MM.1S (cell line): ENCODE measurements at regions not wholly inside any gene's neighbourhood (a gene's known extent, or its start where the extent isn't known, plus 50 kb on each side); places are given as distances from the start of the nearest gene placed in this dataset.

Experiments
- DNase-seq: peaks from one replicate; pipeline ENCODE4 v3.0.0-alpha.2; 2015
- H2AFZ ChIP-seq: fragments of 300-600 bp; sonication (generic); 2 replicates; pipeline ENCODE4 v1.6.0; 2016; ENCODE audit warnings: antibody characterized with exemption, low read length
- H3F3A ChIP-seq: fragments of 300-600 bp; sonication (generic); 2 replicates; pipeline ENCODE4 v1.6.1; 2016; ENCODE audit warnings: mild to moderate bottlenecking, antibody characterized with exemption, low read length, moderate library complexity, mixed read lengths; ENCODE audit not compliant: insufficient read depth
- H3K27ac ChIP-seq: fragments of 300-600 bp; sonication (generic); 2 replicates; pipeline ENCODE4 v1.5.1; 2016; ENCODE audit warnings: mild to moderate bottlenecking, low read length
- H3K27me3 ChIP-seq: fragments of 300-600 bp; sonication (generic); replicated peaks from 2 replicates; pipeline ENCODE4 v1.6.0; 2016; ENCODE audit warnings: low read length; ENCODE audit not compliant: insufficient read depth
- H3K36me3 ChIP-seq: fragments of 300-600 bp; sonication (generic); replicated peaks from 2 replicates; pipeline ENCODE4 v1.6.1; 2016; ENCODE audit warnings: mild to moderate bottlenecking, low read length, mixed read lengths; ENCODE audit not compliant: insufficient read depth
- H3K4me1 ChIP-seq: fragments of 300-600 bp; sonication (generic); 2 replicates; pipeline ENCODE4 v1.6.1; 2016; ENCODE audit warnings: low read length, mixed read lengths
- H3K4me2 ChIP-seq: fragments of 300-600 bp; sonication (generic); 2 replicates; pipeline ENCODE4 v1.6.0; 2016; ENCODE audit warnings: low read depth, low read length
- H3K4me3 ChIP-seq: fragments of 300-600 bp; sonication (generic); 2 replicates; pipeline ENCODE4 v1.5.1; 2016; ENCODE audit warnings: low read length, mixed read lengths
- H3K79me2 ChIP-seq: fragments of 300-600 bp; sonication (generic); 2 replicates; pipeline ENCODE4 v1.6.1; 2016; ENCODE audit warnings: mixed run types, low read length, mixed read lengths
- H3K9ac ChIP-seq: fragments of 300-600 bp; sonication (generic); 2 replicates; pipeline ENCODE4 v1.6.1; 2016; ENCODE audit warnings: low read length, mixed read lengths
- H3K9me2 ChIP-seq: fragments of 300-600 bp; sonication (generic); replicated peaks from 2 replicates; pipeline ENCODE4 v1.6.1; 2016; ENCODE audit warnings: mild to moderate bottlenecking, low read length, mixed read lengths; ENCODE audit not compliant: insufficient read depth
- H3K9me3 ChIP-seq: fragments of 300-600 bp; sonication (generic); replicated peaks from 2 replicates; pipeline ENCODE4 v1.6.1; 2016; ENCODE audit warnings: mild to moderate bottlenecking, low read length, mixed read lengths; ENCODE audit not compliant: insufficient read depth
- H4K20me1 ChIP-seq: fragments of 300-600 bp; sonication (generic); 2 replicates; pipeline ENCODE4 v1.6.1; 2016; ENCODE audit warnings: mild to moderate bottlenecking, low read length, moderate library complexity, mixed read lengths; ENCODE audit not compliant: insufficient read depth
- CTCF ChIP-seq: fragments of 300-600 bp; sonication (generic); IDR thresholded peaks from 2 replicates; pipeline ENCODE4 v1.5.1; 2016; ENCODE audit warnings: antibody characterized with exemption, low read length, mixed read lengths
- EZH2 ChIP-seq: fragments of 300-600 bp; sonication (generic); optimal IDR thresholded peaks from 2 replicates; pipeline ENCODE3; 2017; ENCODE audit warnings: low read depth, mild to moderate bottlenecking, antibody characterized with exemption, low read length, mixed read lengths
- EZH2phosphoT487 ChIP-seq: fragments of 300-600 bp; sonication (generic); IDR thresholded peaks from 2 replicates; pipeline ENCODE4 v1.6.1; 2018; ENCODE audit warnings: antibody characterized with exemption, low read length

DNA sequence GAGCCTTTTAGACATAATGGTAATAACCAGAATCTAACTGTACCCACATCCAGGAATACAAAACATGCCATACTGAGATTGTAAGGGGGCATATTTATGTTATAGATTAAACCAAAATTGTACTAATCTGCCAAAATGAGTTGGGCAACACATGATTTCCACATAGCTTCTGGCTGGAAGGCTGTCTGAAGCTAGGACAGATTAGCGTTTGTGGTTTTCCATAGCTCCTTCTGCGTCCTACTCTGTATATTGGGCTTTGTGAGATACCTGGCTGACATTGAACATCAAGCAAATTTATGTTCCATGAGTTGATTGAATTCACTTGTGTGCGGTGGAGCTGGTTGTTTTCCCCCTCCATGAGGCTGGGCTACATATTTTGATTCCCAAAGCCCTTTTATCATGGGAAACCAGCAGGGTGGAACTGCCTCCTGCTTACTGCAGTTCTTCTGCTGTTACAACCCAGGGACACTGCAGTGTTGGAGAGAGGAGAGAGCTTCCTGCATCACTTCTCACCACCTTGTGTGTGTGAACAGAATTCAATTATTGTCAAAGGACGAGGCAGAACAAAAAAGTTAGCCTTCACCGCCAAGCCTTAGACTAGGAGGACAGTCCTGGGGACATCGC, 114.9 kb downstream of the C11orf91 start:
- no peak overlapping the region for H3K27ac ChIP-seq
- no peaks in the 10 kb centered on the region for H3K9me3 ChIP-seq
- no peak overlapping the region for H2AFZ ChIP-seq
- no peaks in the 10 kb centered on the region for H3K27me3 ChIP-seq
- TF ChIP-seq CTCF: no peak
- TF ChIP-seq EZH2phosphoT487: no peak
- no peak for TF ChIP-seq EZH2
- no peak for DNase-seq
- no peaks in the 10 kb centered on the region for H3K36me3 ChIP-seq
- H3K9me2 ChIP-seq: no peaks in the 10 kb centered on the region
- no peak overlapping the region for H3K4me2 ChIP-seq
- no peak overlapping the region for H3K4me3 ChIP-seq
- H3K79me2 ChIP-seq: no peaks in the 10 kb centered on the region
- H3K9ac ChIP-seq: no peak overlapping the region
- no peaks in the 10 kb centered on the region for H3K4me1 ChIP-seq
- no peaks in the 10 kb centered on the region for H3F3A ChIP-seq
- no peaks in the 10 kb centered on the region for H4K20me1 ChIP-seq

DNA sequence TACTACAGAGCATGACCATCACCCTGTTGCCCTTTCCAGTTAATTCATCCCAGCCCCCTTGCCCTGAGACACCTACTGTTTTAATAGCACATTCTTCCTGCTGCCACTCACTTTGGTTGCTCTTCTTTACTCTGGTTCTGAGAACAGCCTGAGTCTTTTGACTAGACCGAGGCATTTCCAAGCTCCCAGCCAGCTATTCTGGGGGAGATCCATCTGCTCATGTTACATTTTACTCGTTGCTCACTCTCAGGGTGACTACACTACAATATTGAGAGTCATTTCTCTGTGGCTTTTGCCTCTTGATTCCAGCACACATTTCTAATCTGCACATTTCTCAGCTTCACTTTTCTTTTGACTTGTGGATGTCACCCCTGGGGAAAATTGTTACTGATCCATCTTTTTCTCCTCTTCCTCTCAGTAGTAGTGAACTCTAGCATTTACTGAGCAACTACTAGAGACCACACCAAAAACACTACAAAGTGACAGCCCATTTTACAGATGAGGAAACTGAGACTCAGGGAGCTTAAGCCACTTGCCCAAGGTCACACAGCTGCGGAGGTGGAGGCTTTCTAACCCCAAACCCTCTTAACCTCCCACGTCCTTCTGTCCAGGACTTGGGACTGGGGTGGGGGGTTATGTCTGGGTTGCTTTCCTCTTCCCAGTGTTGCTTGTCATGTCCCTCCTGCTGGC, 117.8 kb downstream of the C11orf91 start:
- Histone ChIP-seq H3F3A (no peaks in the 10 kb centered on the region), H3K4me1 (no peaks in the 10 kb centered on the region), H3K4me2 (no peak overlapping the region), H3K9me2 (no peaks in the 10 kb centered on the region), H3K27ac (no peak overlapping the region), H3K79me2 (no peaks in the 10 kb centered on the region), H3K9me3 (no peaks in the 10 kb centered on the region), H3K9ac (no peak overlapping the region), H3K36me3 (no peaks in the 10 kb centered on the region), H3K4me3 (no peak overlapping the region), H2AFZ (no peak overlapping the region), H3K27me3 (no peaks in the 10 kb centered on the region), H4K20me1 (no peaks in the 10 kb centered on the region)
- TF ChIP-seq EZH2: no peak
- no peak for TF ChIP-seq EZH2phosphoT487
- TF ChIP-seq CTCF: no peak
- no peak for DNase-seq

- H3K9me2 ChIP-seq: no peaks in the 10 kb centered on the region
- no peak for DNase-seq
- no peaks in the 10 kb centered on the region for H4K20me1 ChIP-seq
- no peaks in the 10 kb centered on the region for H3K79me2 ChIP-seq
- H3K36me3 ChIP-seq: no peaks in the 10 kb centered on the region
- H2AFZ ChIP-seq: no peak overlapping the region
- peaks cover 4% of the 10 kb centered on the region; the same call in 1 of the 2 replicates for H3F3A ChIP-seq
- no peaks in the 10 kb centered on the region for H3K27me3 ChIP-seq
- no peak overlapping the region for H3K4me2 ChIP-seq
- H3K27ac ChIP-seq: no peak overlapping the region
- H3K9me3 ChIP-seq: no peaks in the 10 kb centered on the region
- TF ChIP-seq EZH2 (no peak), CTCF (no peak), EZH2phosphoT487 (no peak)
- no peak overlapping the region for H3K9ac ChIP-seq
- H3K4me3 ChIP-seq: no peak overlapping the region
- peaks cover 22% of the 10 kb centered on the region for H3K4me1 ChIP-seq
Observed at GRCh38 chr11:33579101-33579500, 121.5 kb downstream of the C11orf91 start.
